Tibial nerve (tissue), 4 donors: ENCODE measurements at regions not wholly inside any gene's neighbourhood (a gene's known extent, or its start where the extent isn't known, plus 50 kb on each side); places are given as distances from the start of the nearest gene placed in this dataset.

Source experiments
- EP300 ChIP-seq, 2 donors: sonication (generic); formaldehyde crosslinking; IDR thresholded peaks; one replicate each; pipeline ENCODE4 v1.6.1; 2017; ENCODE audit warnings: antibody characterized with exemption in 2 of 2, mild to moderate bottlenecking in 1 of 2
- POLR2A ChIP-seq, 2 donors: fragments of 450-650 bp; IDR thresholded peaks; one replicate each; pipeline ENCODE4 v1.6.1; 2017; ENCODE audit warnings: antibody characterized with exemption in 2 of 2, mild to moderate bottlenecking in 2 of 2, moderate library complexity in 2 of 2
- TF ChIP-seq, protein P1 (sequence below), 5 experiments: fragments of 200-600 bp in 3 of 5; fragments of 450-650 bp in 2 of 5; sonication (generic) in 3 of 5; IDR thresholded peaks; one replicate each; pipeline ENCODE4 v1.5.1; 2016 to 2019; ENCODE audit warnings: antibody characterized with exemption in 5 of 5, mild to moderate bottlenecking in 3 of 5, moderate library complexity in 2 of 5

DNA sequence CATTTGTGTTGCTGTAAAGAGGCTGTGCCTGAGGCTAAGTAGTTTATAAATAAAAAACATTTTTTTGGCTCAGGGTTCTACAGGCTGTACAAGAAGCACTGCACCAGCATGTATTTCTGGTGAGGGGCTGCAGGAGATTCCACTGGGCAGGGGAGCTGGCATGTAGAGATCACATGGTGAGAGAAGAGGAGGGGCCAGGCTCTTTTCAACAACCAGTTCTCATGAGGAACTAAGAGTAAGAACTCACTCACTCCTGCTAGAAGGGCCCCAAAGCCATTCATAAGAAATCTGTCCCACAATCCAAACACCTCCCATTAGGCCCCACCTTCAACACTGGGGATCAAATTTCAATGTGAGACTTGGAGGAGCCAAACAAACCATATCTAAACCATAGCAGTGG is 214.9 kb upstream of the LMCD1 start:
- TF ChIP-seq, protein P1, sequence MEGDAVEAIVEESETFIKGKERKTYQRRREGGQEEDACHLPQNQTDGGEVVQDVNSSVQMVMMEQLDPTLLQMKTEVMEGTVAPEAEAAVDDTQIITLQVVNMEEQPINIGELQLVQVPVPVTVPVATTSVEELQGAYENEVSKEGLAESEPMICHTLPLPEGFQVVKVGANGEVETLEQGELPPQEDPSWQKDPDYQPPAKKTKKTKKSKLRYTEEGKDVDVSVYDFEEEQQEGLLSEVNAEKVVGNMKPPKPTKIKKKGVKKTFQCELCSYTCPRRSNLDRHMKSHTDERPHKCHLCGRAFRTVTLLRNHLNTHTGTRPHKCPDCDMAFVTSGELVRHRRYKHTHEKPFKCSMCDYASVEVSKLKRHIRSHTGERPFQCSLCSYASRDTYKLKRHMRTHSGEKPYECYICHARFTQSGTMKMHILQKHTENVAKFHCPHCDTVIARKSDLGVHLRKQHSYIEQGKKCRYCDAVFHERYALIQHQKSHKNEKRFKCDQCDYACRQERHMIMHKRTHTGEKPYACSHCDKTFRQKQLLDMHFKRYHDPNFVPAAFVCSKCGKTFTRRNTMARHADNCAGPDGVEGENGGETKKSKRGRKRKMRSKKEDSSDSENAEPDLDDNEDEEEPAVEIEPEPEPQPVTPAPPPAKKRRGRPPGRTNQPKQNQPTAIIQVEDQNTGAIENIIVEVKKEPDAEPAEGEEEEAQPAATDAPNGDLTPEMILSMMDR (IDR thresholded peaks at IDR 0.05), result no peak
- no peak for TF ChIP-seq POLR2A (IDR thresholded peaks at IDR 0.05)
- TF ChIP-seq EP300 (IDR thresholded peaks at IDR 0.05), result no peak
